Caco-2 (cell line): ENCODE measurements at regions not wholly inside any gene's neighbourhood (a gene's known extent, or its start where the extent isn't known, plus 50 kb on each side); places are given as distances from the start of the nearest gene placed in this dataset.

Experiments
- BruUV-seq: library from RNA; stranded (reverse); fragments of 400-500 nt; replicated peaks from 2 replicates; lab custom pipeline; 2021; lab: Mats Ljungman, UMichigan
- CTCF ChIA-PET: fragments of 300-600 bp; sonication (Branson Sonifier 250); formaldehyde crosslinking; loops from one replicate; lab custom pipeline; 2022; ENCODE audit warnings: antibody characterized with exemption; lab: Charles Lee
- POLR2A ChIA-PET: fragments of 300-600 bp; sonication (Branson Sonifier 250); formaldehyde crosslinking; loops from one replicate; lab custom pipeline; 2022; ENCODE audit warnings: antibody characterized with exemption; lab: Charles Lee
- DNase-seq, 2 experiments: peaks; one replicate each; pipeline versions ENCODE4 v3.0.0 to v3.0.0-alpha.2; 2020 to 2022
- H3K27me3 ChIP-seq: replicated peaks from 2 replicates; pipeline ENCODE4 v1.6.0; 2011; ENCODE audit warnings: low read length; ENCODE audit not compliant: control insufficient read depth, insufficient read depth
- H3K36me3 ChIP-seq: 2 replicates; pipeline ENCODE4 v1.5.1; 2011; ENCODE audit warnings: low read length; ENCODE audit not compliant: control insufficient read depth, insufficient read depth
- H3K4me1 ChIP-seq: fragments of 250-450 bp; sonication (Bioruptor Pico); 2 replicates; pipeline ENCODE4 v1.5.1; 2020; ENCODE audit warnings: mild to moderate bottlenecking
- H3K4me3 ChIP-seq: 2 replicates; pipeline ENCODE4 v1.5.1; 2011; ENCODE audit warnings: low read depth, mild to moderate bottlenecking, control low read depth, low read length
- H3K9me3 ChIP-seq: fragments of 250-450 bp; sonication (Bioruptor Pico); 2 replicates; pipeline ENCODE4 v1.5.1; 2020; ENCODE audit warnings: mild to moderate bottlenecking, moderate library complexity
- H3K27ac Mint-ChIP-seq: one replicate; pipeline ENCODE4 v1.8.0; 2022; ENCODE audit warnings: mixed read lengths; ENCODE audit not compliant: unreplicated experiment
- H3K27me3 Mint-ChIP-seq: one replicate; pipeline ENCODE4 v1.8.0; 2022; ENCODE audit warnings: mixed read lengths; ENCODE audit not compliant: insufficient read depth, unreplicated experiment
- H3K36me3 Mint-ChIP-seq: one replicate; pipeline ENCODE4 v1.8.0; 2022; ENCODE audit warnings: mild to moderate bottlenecking, mixed read lengths; ENCODE audit not compliant: insufficient read depth, unreplicated experiment
- H3K4me1 Mint-ChIP-seq: one replicate; pipeline ENCODE4 v1.8.0; 2022; ENCODE audit warnings: low read depth, mixed read lengths; ENCODE audit not compliant: unreplicated experiment
- H3K4me3 Mint-ChIP-seq: one replicate; pipeline ENCODE4 v1.8.0; 2022; ENCODE audit warnings: mild to moderate bottlenecking, moderate library complexity, mixed read lengths; ENCODE audit not compliant: unreplicated experiment
- H3K9me3 Mint-ChIP-seq: one replicate; pipeline ENCODE4 v1.8.0; 2022; ENCODE audit warnings: mixed read lengths; ENCODE audit not compliant: unreplicated experiment
- CTCF ChIP-seq, 2 experiments: fragments of 200-600 bp in 1 of 2; IDR thresholded peaks; 1 replicate in 1 of 2; 2 replicates in 1 of 2; pipeline versions ENCODE4 v1.5.1 to v1.8.0; 2011 to 2022; ENCODE audit warnings: antibody characterized with exemption in 1 of 2, control low read depth in 1 of 2, inconsistent platforms in 1 of 2, low read depth in 1 of 2, low read length in 1 of 2, mild to moderate bottlenecking in 1 of 2, moderate library complexity in 1 of 2; ENCODE audit not compliant: insufficient read depth in 1 of 2, severe bottlenecking in 1 of 2, unreplicated experiment in 1 of 2
- intact Hi-C: fragments of 100-400 bp; cut with micrococcal nuclease; formaldehyde crosslinking; loops from one replicate; pipeline ENCODE4 v1.10.0; 2022; ENCODE audit not compliant: unreplicated experiment

DNA sequence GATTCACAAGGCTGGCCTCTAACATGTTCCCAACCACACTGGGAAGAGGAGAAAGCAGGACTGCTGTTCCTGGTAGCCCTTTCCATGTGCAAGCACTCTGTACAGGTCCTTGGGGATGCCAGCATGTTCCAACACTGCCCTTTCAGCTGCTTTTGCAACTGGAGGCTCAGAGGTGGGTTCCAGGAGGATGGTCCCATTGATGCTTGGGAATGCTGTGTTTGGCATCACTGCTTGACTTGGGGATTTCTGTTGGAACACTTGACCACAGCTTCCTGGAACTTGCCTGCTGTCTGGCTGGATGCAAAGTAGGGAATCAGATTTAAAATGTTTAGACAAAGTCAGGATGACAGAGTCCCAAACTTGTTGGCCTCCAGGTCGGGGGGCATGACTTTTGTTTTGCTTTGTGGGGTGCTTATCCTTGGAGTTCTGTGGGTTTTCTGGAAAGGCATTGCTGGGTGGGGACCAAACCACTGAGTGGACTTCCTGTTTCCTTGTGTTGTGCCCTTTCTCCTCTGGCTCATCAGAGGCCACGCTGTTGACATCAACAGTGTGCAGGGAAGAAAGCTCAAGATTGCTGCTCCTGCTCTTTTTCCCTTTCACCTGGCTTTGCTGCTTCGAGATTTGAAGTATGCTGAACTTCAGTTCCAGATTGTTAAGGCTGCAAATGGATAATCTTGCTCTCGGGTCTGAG is 148.5 kb upstream of the RPS23 start:
- Mint-ChIP-seq H3K36me3 (no peaks in the 10 kb centered on the region), H3K27ac (no peak overlapping the region), H3K9me3 (peaks cover 28% of the 10 kb centered on the region), H3K27me3 (no peaks in the 10 kb centered on the region), H3K4me3 (no peak overlapping the region), H3K4me1 (no peaks in the 10 kb centered on the region)
- DNase-seq, result no peak
- TF ChIP-seq CTCF (IDR thresholded peaks at IDR 0.05; ENCODE audit: insufficient read depth in 1 of 2, low read depth in 1 of 2, low read length in 1 of 2, severe bottlenecking in 1 of 2, unreplicated experiment in 1 of 2), result no peak
- H3K4me1 ChIP-seq, result no peaks in the 10 kb centered on the region
- H3K36me3 ChIP-seq, result no peaks in the 10 kb centered on the region
- ChIA-PET CTCF (no interaction called here), POLR2A (no interaction called here)
- H3K9me3 ChIP-seq, result peaks cover 4% of the 10 kb centered on the region; the same call in 1 of the 2 replicates
- BruUV-seq, result no TSS peak
- intact Hi-C loops, result no loop called here
- H3K4me3 ChIP-seq, result no peak overlapping the region
- H3K27me3 ChIP-seq, result no peaks in the 10 kb centered on the region

GRCh38 chr5:82425591-82425990 is 147.4 kb upstream of the RPS23 start:
- H3K9me3 Mint-ChIP-seq, result peaks cover 35% of the 10 kb centered on the region
- intact Hi-C loops, result no loop called here
- Histone ChIP-seq H3K4me3 (no peak overlapping the region), H3K27me3 (no peaks in the 10 kb centered on the region), H3K9me3 (peaks cover 4% of the 10 kb centered on the region; the same call in 1 of the 2 replicates), H3K4me1 (no peaks in the 10 kb centered on the region), H3K36me3 (no peaks in the 10 kb centered on the region)
- POLR2A ChIA-PET, result no interaction called here
- H3K4me3 Mint-ChIP-seq, result no peak overlapping the region
- no peak overlapping the region for H3K27ac Mint-ChIP-seq
- BruUV-seq, result no TSS peak
- no peak for DNase-seq
- H3K27me3 Mint-ChIP-seq, result no peaks in the 10 kb centered on the region
- TF ChIP-seq CTCF (IDR thresholded peaks at IDR 0.05; ENCODE audit: insufficient read depth in 1 of 2, low read depth in 1 of 2, low read length in 1 of 2, severe bottlenecking in 1 of 2, unreplicated experiment in 1 of 2), result no peak
- CTCF ChIA-PET, result no interaction called here
- no peaks in the 10 kb centered on the region for H3K4me1 Mint-ChIP-seq
- H3K36me3 Mint-ChIP-seq, result no peaks in the 10 kb centered on the region

DNA sequence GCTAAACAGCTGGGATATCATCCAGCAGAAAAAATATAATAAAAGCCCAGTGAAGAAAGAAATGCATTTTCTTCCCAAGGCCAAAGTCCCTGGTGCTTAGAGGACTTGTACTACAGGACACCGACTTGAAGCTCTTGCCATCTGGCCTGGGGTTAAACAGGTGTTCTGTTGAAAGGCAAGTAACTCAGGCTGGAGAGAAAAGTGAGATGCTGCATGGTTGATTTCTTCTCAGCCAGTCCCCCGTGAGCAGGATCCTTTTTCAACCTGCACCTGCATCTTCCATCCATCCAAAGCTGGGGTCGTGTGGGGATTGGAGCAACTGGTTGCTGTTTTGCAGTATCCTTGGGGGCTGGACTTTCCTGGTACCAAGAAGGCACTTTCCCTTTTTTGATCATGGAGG is 146.1 kb upstream of the RPS23 start:
- intact Hi-C loops, result no loop called here
- no peak for DNase-seq
- H3K27me3 Mint-ChIP-seq, result no peaks in the 10 kb centered on the region
- no peaks in the 10 kb centered on the region for H3K36me3 ChIP-seq
- CTCF ChIA-PET, result no interaction called here
- no peaks in the 10 kb centered on the region for H3K4me1 ChIP-seq
- no peak overlapping the region for H3K4me3 Mint-ChIP-seq
- POLR2A ChIA-PET, result no interaction called here
- H3K27ac Mint-ChIP-seq, result no peak overlapping the region
- H3K9me3 Mint-ChIP-seq, result peaks cover 35% of the 10 kb centered on the region
- peaks cover 4% of the 10 kb centered on the region; the same call in 1 of the 2 replicates for H3K9me3 ChIP-seq
- H3K4me1 Mint-ChIP-seq, result no peaks in the 10 kb centered on the region
- H3K4me3 ChIP-seq, result no peak overlapping the region
- H3K36me3 Mint-ChIP-seq, result no peaks in the 10 kb centered on the region
- no peak for TF ChIP-seq CTCF (IDR thresholded peaks at IDR 0.05; ENCODE audit: insufficient read depth in 1 of 2, low read depth in 1 of 2, low read length in 1 of 2, severe bottlenecking in 1 of 2, unreplicated experiment in 1 of 2)
- no TSS peak for BruUV-seq
- no peaks in the 10 kb centered on the region for H3K27me3 ChIP-seq
